ENCODE measurements at regions not wholly inside any gene's neighbourhood (a gene's known extent, or its start where the extent isn't known, plus 50 kb on each side); places are given as distances from the start of the nearest gene placed in this dataset.

DNA sequence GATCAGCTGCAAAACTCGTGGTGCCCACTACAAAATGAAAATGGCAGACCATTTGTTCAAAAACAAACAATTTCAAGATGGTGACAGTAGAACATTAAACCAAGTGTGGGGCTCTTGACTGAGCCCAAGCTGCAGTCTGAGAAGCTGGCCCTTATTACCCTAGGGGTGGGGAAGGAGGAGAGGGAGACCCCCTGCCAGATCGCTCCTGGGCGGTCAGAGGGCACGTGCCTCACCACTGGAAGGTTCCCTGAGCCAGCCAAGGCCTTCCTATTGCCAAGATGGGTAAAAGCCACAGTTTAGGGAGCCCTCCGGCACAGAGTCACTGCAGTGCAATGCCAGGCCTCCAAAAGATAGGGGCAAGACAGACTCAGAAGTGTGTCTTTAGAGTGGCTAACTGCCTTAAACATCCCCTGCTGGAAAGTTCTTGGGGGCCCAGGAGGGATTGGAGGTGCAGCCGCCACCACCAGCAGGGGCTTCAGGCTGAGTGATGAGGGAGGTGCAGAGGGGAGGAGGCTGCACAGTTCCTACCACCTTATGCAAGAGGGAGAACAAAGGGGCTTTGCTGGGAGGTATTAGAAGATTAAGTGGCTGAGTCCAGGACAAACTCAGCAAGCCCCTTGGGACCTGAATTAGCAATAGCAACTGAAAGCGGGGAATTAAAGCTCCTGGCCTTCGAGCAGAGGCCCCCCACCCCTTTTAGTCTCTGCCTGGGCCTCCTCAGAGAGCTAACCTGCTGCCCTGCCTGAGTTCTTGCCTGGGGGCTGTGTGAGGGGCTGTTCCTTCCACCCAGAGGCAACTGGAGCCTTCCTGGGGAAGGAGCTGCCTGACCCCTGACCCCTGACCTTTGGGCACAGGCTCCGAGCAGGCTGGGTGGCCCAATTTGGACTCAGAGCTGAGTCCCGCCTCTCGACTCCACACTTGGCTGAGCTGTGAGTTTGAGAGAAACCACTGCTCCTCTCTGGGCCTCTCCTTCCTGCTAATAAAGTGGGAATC is 88.4 kb downstream of the VEGFA start:
- H3K27ac ChIP-seq (ENCODE audit: low read depth, low read length), result no peak overlapping the region
- no peaks in the 10 kb centered on the region for H4K20me1 ChIP-seq (ENCODE audit: insufficient read depth)
- no peaks in the 10 kb centered on the region for H3K9me3 ChIP-seq (ENCODE audit: control insufficient read depth in 1 of 2, insufficient read depth in 1 of 2, low read depth in 1 of 2, low read length in 2 of 2)
- peaks cover 7% of the 10 kb centered on the region; the same call in 1 of the 2 replicates for H3K27me3 ChIP-seq (ENCODE audit: insufficient read depth, low read length)
- ATAC-seq (no peak), DNase-seq (ENCODE audit: low read depth, low spot score) (no peak)
- no peak overlapping the region for H2AFZ ChIP-seq (ENCODE audit: low read depth, low read length, poor library complexity, severe bottlenecking)
- CTCF ChIA-PET, result interaction anchor here (1.1 kb wide), 1 partner anchor 29 kb away, joined by 3 read pairs; no protein-coding TSS in a partner anchor
- no peaks in the 10 kb centered on the region for H3K9me2 ChIP-seq (ENCODE audit: insufficient read depth)
- no peaks in the 10 kb centered on the region for H3K36me3 ChIP-seq (ENCODE audit: control insufficient read depth in 1 of 2, insufficient read depth in 2 of 2, low read length in 2 of 2)
- H3K4me3 ChIP-seq (replicated peaks in 1 of 2; ENCODE audit: low read depth in 1 of 2, low read length in 2 of 2), result no peak overlapping the region
- POLR2A ChIA-PET, result interaction anchor here (1.3 kb wide), 1 partner anchor 8 kb away, joined by 3 read pairs; no protein-coding TSS in a partner anchor
- H3K79me2 ChIP-seq (ENCODE audit: insufficient read depth, low read length), result no peaks in the 10 kb centered on the region
- no peak overlapping the region for H3K9ac ChIP-seq (ENCODE audit: low read length)
- no TSS peak for BruUV-seq (replicated peaks)
- H3K4me1 ChIP-seq (ENCODE audit: control insufficient read depth in 1 of 2, insufficient read depth in 2 of 2, low read length in 2 of 2), result no peaks in the 10 kb centered on the region
- no peak overlapping the region for H3K4me2 ChIP-seq (ENCODE audit: low read length)
- intact Hi-C loops (cut with micrococcal nuclease), result loop anchor here (10.0 kb wide), 1 partner anchor 146 kb away; no protein-coding TSS in a partner anchor
- RAD21 ChIA-PET (ENCODE audit: low non-redundant PET in 1 of 2, low total read pairs in 2 of 2, uncharacterized antibody in 2 of 2, unreplicated experiment in 2 of 2), result no interaction called here
- TF ChIP-seq EGR1 (IDR thresholded peaks at IDR 0.05; ENCODE audit: low read depth) (no peak), SRF (IDR thresholded peaks at IDR 0.05; ENCODE audit: low read depth) (no peak), EZH2 (IDR thresholded peaks at IDR 0.05) (no peak), SP1 (IDR thresholded peaks at IDR 0.05; ENCODE audit: low read depth) (no peak), ELF1 (IDR thresholded peaks at IDR 0.05; ENCODE audit: borderline replicate concordance, low read depth) (no peak), REST (IDR thresholded peaks at IDR 0.05; ENCODE audit: low read depth) (no peak), YY1 (IDR thresholded peaks at IDR 0.05; ENCODE audit: extremely low read depth, insufficient replicate concordance, low read depth, low read length) (no peak), FOSL1 (IDR thresholded peaks at IDR 0.05; ENCODE audit: low read depth) (no peak), SIN3A (IDR thresholded peaks at IDR 0.05; ENCODE audit: low read depth) (no peak), ZFX (IDR thresholded peaks at IDR 0.05) (no peak), MAX (IDR thresholded peaks at IDR 0.05) (no peak), POLR2A (IDR thresholded peaks at IDR 0.05; ENCODE audit: borderline replicate concordance, extremely low read depth, insufficient read depth, insufficient read length) (no peak), RAD21 (IDR thresholded peaks at IDR 0.05; ENCODE audit: low read depth) (no peak), CEBPB (IDR thresholded peaks at IDR 0.05; ENCODE audit: low read depth) (no peak), TCF7L2 (IDR thresholded peaks at IDR 0.05; ENCODE audit: borderline replicate concordance, extremely low read depth, insufficient read depth, insufficient read length) (no peak), EZH2phosphoT487 (IDR thresholded peaks at IDR 0.05; ENCODE audit: borderline replicate concordance) (no peak), POLR2AphosphoS5 (IDR thresholded peaks at IDR 0.05; ENCODE audit: low read depth, low read length) (no peak)
- TF ChIP-seq, protein P1, sequence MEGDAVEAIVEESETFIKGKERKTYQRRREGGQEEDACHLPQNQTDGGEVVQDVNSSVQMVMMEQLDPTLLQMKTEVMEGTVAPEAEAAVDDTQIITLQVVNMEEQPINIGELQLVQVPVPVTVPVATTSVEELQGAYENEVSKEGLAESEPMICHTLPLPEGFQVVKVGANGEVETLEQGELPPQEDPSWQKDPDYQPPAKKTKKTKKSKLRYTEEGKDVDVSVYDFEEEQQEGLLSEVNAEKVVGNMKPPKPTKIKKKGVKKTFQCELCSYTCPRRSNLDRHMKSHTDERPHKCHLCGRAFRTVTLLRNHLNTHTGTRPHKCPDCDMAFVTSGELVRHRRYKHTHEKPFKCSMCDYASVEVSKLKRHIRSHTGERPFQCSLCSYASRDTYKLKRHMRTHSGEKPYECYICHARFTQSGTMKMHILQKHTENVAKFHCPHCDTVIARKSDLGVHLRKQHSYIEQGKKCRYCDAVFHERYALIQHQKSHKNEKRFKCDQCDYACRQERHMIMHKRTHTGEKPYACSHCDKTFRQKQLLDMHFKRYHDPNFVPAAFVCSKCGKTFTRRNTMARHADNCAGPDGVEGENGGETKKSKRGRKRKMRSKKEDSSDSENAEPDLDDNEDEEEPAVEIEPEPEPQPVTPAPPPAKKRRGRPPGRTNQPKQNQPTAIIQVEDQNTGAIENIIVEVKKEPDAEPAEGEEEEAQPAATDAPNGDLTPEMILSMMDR (IDR thresholded peaks at IDR 0.05 in 2 of 3, conservative IDR thresholded peaks at IDR 0.05 in 1 of 3; ENCODE audit: borderline replicate concordance in 1 of 3, insufficient read depth in 1 of 3, low read depth in 2 of 3, low read length in 2 of 3), result no peak
- TF ChIP-seq, protein P2, sequence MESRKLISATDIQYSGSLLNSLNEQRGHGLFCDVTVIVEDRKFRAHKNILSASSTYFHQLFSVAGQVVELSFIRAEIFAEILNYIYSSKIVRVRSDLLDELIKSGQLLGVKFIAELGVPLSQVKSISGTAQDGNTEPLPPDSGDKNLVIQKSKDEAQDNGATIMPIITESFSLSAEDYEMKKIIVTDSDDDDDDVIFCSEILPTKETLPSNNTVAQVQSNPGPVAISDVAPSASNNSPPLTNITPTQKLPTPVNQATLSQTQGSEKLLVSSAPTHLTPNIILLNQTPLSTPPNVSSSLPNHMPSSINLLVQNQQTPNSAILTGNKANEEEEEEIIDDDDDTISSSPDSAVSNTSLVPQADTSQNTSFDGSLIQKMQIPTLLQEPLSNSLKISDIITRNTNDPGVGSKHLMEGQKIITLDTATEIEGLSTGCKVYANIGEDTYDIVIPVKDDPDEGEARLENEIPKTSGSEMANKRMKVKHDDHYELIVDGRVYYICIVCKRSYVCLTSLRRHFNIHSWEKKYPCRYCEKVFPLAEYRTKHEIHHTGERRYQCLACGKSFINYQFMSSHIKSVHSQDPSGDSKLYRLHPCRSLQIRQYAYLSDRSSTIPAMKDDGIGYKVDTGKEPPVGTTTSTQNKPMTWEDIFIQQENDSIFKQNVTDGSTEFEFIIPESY (IDR thresholded peaks at IDR 0.05; ENCODE audit: extremely low read depth, insufficient replicate concordance, low read length), result no peak

Data from HCT116 (cell line).